Bronchial epithelial cell (primary cell): ENCODE measurements at regions not wholly inside any gene's neighbourhood (a gene's known extent, or its start where the extent isn't known, plus 50 kb on each side); places are given as distances from the start of the nearest gene placed in this dataset.

Source experiments
- DNase-seq: peaks from one replicate; pipeline ENCODE4 v3.0.0-alpha.2; 2010; ENCODE audit warnings: low read depth
- FAIRE-seq: peaks from 2 replicates; lab custom pipeline; 2011; peaks lifted over from hg19 to GRCh38; lab: Jason Lieb, UNC
- H3K27me3 ChIP-seq: 2 replicates; pipeline ENCODE4 v1.5.1; 2011; ENCODE audit warnings: low read length; ENCODE audit not compliant: control insufficient read depth, insufficient read depth
- H3K36me3 ChIP-seq: 2 replicates; pipeline ENCODE4 v1.5.1; 2011; ENCODE audit warnings: low read length; ENCODE audit not compliant: control insufficient read depth, insufficient read depth
- H3K4me3 ChIP-seq: 2 replicates; pipeline ENCODE4 v1.5.1; 2011; ENCODE audit warnings: mild to moderate bottlenecking, low read depth, low read length, control low read depth
- TF ChIP-seq, protein P1 (sequence below): IDR thresholded peaks from 2 replicates; pipeline ENCODE4 v1.5.1; 2011; ENCODE audit warnings: mild to moderate bottlenecking, moderate library complexity, low read length, control low read depth, inconsistent platforms; ENCODE audit not compliant: insufficient read depth, severe bottlenecking

DNA sequence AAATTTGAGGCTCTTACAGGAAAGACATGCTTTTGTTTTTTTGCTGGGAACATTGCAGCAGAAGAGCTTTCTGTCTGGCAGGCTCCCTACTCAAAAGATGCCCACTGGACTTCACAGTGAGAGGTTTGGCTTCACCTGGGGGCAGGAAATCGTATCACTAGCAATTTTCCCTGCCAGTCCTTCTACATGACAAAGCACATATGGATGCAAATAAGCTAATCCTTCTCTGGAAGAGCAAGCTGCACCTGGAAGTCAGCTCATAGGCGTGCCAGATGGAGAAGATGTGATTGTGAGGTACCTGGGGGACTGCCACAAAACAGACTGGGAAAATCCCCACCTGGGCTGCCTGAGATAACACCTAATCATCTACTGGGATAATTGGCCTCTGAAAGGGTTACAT, 195.0 kb upstream of the CPHXL start:
- DNase-seq (no peak), FAIRE-seq (no peak)
- Histone ChIP-seq H3K27me3 (no peaks in the 10 kb centered on the region), H3K36me3 (no peaks in the 10 kb centered on the region), H3K4me3 (no peak overlapping the region)
- TF ChIP-seq, protein P1, sequence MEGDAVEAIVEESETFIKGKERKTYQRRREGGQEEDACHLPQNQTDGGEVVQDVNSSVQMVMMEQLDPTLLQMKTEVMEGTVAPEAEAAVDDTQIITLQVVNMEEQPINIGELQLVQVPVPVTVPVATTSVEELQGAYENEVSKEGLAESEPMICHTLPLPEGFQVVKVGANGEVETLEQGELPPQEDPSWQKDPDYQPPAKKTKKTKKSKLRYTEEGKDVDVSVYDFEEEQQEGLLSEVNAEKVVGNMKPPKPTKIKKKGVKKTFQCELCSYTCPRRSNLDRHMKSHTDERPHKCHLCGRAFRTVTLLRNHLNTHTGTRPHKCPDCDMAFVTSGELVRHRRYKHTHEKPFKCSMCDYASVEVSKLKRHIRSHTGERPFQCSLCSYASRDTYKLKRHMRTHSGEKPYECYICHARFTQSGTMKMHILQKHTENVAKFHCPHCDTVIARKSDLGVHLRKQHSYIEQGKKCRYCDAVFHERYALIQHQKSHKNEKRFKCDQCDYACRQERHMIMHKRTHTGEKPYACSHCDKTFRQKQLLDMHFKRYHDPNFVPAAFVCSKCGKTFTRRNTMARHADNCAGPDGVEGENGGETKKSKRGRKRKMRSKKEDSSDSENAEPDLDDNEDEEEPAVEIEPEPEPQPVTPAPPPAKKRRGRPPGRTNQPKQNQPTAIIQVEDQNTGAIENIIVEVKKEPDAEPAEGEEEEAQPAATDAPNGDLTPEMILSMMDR: no peak

GRCh38 chr16:75922250-75922649, 196.0 kb upstream of the CPHXL start:
- TF ChIP-seq, protein P1: no peak
- H3K36me3 ChIP-seq: no peaks in the 10 kb centered on the region
- H3K4me3 ChIP-seq: no peak overlapping the region
- no peaks in the 10 kb centered on the region for H3K27me3 ChIP-seq
- FAIRE-seq: no peak
- DNase-seq: no peak

DNA sequence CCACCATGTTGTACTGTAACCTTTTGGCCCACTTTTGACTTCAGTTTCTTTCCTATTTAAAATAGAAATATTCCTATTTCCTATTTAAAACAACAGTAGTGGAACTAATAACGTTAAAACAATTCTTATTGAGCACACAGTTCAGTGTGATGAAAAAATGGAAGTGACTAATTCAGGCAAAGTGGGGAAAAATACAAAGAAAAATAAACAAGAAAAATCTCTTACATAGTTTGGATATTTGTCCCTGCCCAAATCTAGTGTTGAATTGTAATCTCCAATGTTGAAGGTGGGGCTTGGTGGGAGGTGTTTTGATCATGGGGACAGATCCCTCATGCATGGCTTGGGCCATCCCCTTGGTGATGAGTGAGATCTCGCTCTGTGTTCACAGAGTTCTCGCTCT, 198.1 kb upstream of the CPHXL start:
- Histone ChIP-seq H3K36me3 (no peaks in the 10 kb centered on the region), H3K4me3 (no peak overlapping the region), H3K27me3 (no peaks in the 10 kb centered on the region)
- FAIRE-seq (no peak), DNase-seq (no peak)
- TF ChIP-seq, protein P1: no peak

- no peak for FAIRE-seq
- no peak for DNase-seq
- H3K4me3 ChIP-seq: no peak overlapping the region
- TF ChIP-seq, protein P1: no peak
- no peaks in the 10 kb centered on the region for H3K36me3 ChIP-seq
- H3K27me3 ChIP-seq: no peaks in the 10 kb centered on the region
Observed at GRCh38 chr16:75927810-75928209, 201.5 kb upstream of the CPHXL start.

- no peak overlapping the region for H3K4me3 ChIP-seq
- FAIRE-seq (no peak), DNase-seq (peak; percentile 42)
- TF ChIP-seq, protein P1: no peak
- no peaks in the 10 kb centered on the region for H3K27me3 ChIP-seq
- no peaks in the 10 kb centered on the region for H3K36me3 ChIP-seq
Observed at GRCh38 chr16:75928295-75928694, 202.0 kb upstream of the CPHXL start.

GRCh38 chr16:75929046-75929445, 202.8 kb upstream of the CPHXL start:
- FAIRE-seq: no peak

More at GRCh38 chr16:75929046-75929445, 202.8 kb upstream of the CPHXL start:
- Histone ChIP-seq H3K4me3 (no peak overlapping the region), H3K27me3 (no peaks in the 10 kb centered on the region), H3K36me3 (no peaks in the 10 kb centered on the region)
- TF ChIP-seq, protein P1: no peak
- DNase-seq: peak; percentile 25
